GM12878 (cell line): ENCODE measurements at regions not wholly inside any gene's neighbourhood (a gene's known extent, or its start where the extent isn't known, plus 50 kb on each side); places are given as distances from the start of the nearest gene placed in this dataset.

ENCODE experiments used
- CUX1 ChIP-seq: IDR thresholded peaks from 2 replicates; pipeline ENCODE4 v1.6.1; 2012; ENCODE audit warnings: improper control_type of control experiment, low read depth, low read length; ENCODE audit not compliant: insufficient replicate concordance
- E2F8 ChIP-seq: fragments of 450-650 bp; IDR thresholded peaks from 2 replicates; pipeline ENCODE4 v1.6.1; 2018; ENCODE audit warnings: mild to moderate bottlenecking, low read depth, moderate library complexity; ENCODE audit not compliant: partially characterized antibody
- EED ChIP-seq: sonication (generic); IDR thresholded peaks from 2 replicates; pipeline ENCODE4 v1.6.1; 2016; ENCODE audit warnings: antibody characterized with exemption, low read depth
- ELK1 ChIP-seq: IDR thresholded peaks from 2 replicates; pipeline ENCODE4 v1.6.1; 2012; ENCODE audit warnings: low read depth, low read length, improper control_type of control experiment
- EZH2 ChIP-seq: IDR thresholded peaks from 2 replicates; pipeline ENCODE4 v1.6.1; 2012; ENCODE audit warnings: low read depth, mild to moderate bottlenecking, control low read depth, inconsistent platforms, low read length, borderline replicate concordance; ENCODE audit not compliant: control insufficient read depth
- HDAC2 ChIP-seq: fragments of 200-600 bp; sonication (generic); IDR thresholded peaks from 2 replicates; pipeline ENCODE4 v1.6.1; 2017
- KDM1A ChIP-seq: fragments of 200-600 bp; sonication (generic); IDR thresholded peaks from 2 replicates; pipeline ENCODE4 v1.6.1; 2016; ENCODE audit warnings: borderline replicate concordance
- KLF5 ChIP-seq: fragments of 450-650 bp; IDR thresholded peaks from 2 replicates; pipeline ENCODE4 v1.6.1; 2014; ENCODE audit warnings: mild to moderate bottlenecking; ENCODE audit not compliant: partially characterized antibody
- NFYA ChIP-seq: IDR thresholded peaks from 2 replicates; pipeline ENCODE4 v1.6.1; 2011; ENCODE audit warnings: low read depth, mild to moderate bottlenecking, low read length, improper control_type of control experiment, borderline replicate concordance
- NKRF ChIP-seq: fragments of 450-650 bp; conservative IDR thresholded peaks from 2 replicates; pipeline ENCODE4 v1.6.1; 2017; ENCODE audit warnings: mild to moderate bottlenecking, moderate library complexity
- PAX8 ChIP-seq: fragments of 450-650 bp; IDR thresholded peaks from 2 replicates; pipeline ENCODE4 v1.6.1; 2017; ENCODE audit warnings: mild to moderate bottlenecking, moderate library complexity
- RAD21 ChIP-seq: IDR thresholded peaks from 2 replicates; pipeline ENCODE4 v1.6.1; 2011; ENCODE audit warnings: mild to moderate bottlenecking, low read depth, low read length, moderate library complexity; ENCODE audit not compliant: insufficient read depth
- SMAD1 ChIP-seq: fragments of 450-650 bp; IDR thresholded peaks from 2 replicates; pipeline ENCODE4 v1.6.1; 2018; ENCODE audit warnings: mild to moderate bottlenecking, low read depth; ENCODE audit not compliant: partially characterized antibody
- SP1 ChIP-seq: IDR thresholded peaks from one replicate; pipeline ENCODE4 v1.6.1; 2011; ENCODE audit warnings: low read depth, low read length
- SPI1 ChIP-seq: IDR thresholded peaks from 2 replicates; pipeline ENCODE4 v1.6.1; 2011; ENCODE audit warnings: low read depth, mild to moderate bottlenecking, low read length, moderate library complexity, borderline replicate concordance; ENCODE audit not compliant: insufficient read depth
- ZBTB4 ChIP-seq: fragments of 450-650 bp; formaldehyde crosslinking; IDR thresholded peaks from 2 replicates; pipeline ENCODE4 v1.4.0; 2022; ENCODE audit warnings: mild to moderate bottlenecking, moderate library complexity
- ZNF622 ChIP-seq: fragments of 450-650 bp; IDR thresholded peaks from 2 replicates; pipeline ENCODE4 v1.6.1; 2017; ENCODE audit warnings: mild to moderate bottlenecking, inconsistent platforms

GRCh38 chr20:19071446-19071725 lies 141.1 kb upstream of the SLC24A3 start (continued):
- TF ChIP-seq RAD21 (no peak), HDAC2 (no peak), KDM1A (no peak), SP1 (no peak), EZH2 (no peak), PAX8 (no peak), ELK1 (no peak), ZBTB4 (CRISPR knock-in tag) (no peak), SPI1 (0 out of 2 replicates have a peak, but pooled peaks have one; percentile 18), SMAD1 (no peak), KLF5 (no peak), ZNF622 (no peak), EED (peak; percentile 91), NKRF (no peak), NFYA (no peak), CUX1 (no peak), E2F8 (no peak)
